HUDEP-2 (cell line): ENCODE measurements at regions not wholly inside any gene's neighbourhood (a gene's known extent, or its start where the extent isn't known, plus 50 kb on each side); places are given as distances from the start of the nearest gene placed in this dataset.

Experiments
- DNase-seq, 76 experiments: peaks; one replicate each; lab custom pipeline; 2025; ENCODE audit not compliant: unreplicated experiment in 76 of 76; lab: John Stamatoyannopoulos, UW

GRCh38 chr13:67351909-67352308 is 121.8 kb upstream of the PCDH9 start:
- no peak for DNase-seq

- DNase-seq = no peak
Observed at GRCh38 chr13:67351114-67351513, 121.0 kb upstream of the PCDH9 start.

- DNase-seq = no peak
Observed at GRCh38 chr13:67343777-67344176, 113.6 kb upstream of the PCDH9 start.

GRCh38 chr13:67341406-67341805 is 111.3 kb upstream of the PCDH9 start:
- DNase-seq = no peak

GRCh38 chr13:67330149-67330548 is 100.0 kb upstream of the PCDH9 start:
- no peak for DNase-seq

- DNase-seq = no peak
Observed at GRCh38 chr13:67328895-67329294, 98.8 kb upstream of the PCDH9 start.

- no peak for DNase-seq
Observed at GRCh38 chr13:67318860-67319259, 88.7 kb upstream of the PCDH9 start.

GRCh38 chr13:67318398-67318797 is 88.3 kb upstream of the PCDH9 start:
- DNase-seq = no peak

- no peak for DNase-seq
Observed at GRCh38 chr13:67314405-67314804, 84.3 kb upstream of the PCDH9 start.

GRCh38 chr13:67308004-67308772 is 78.1 kb upstream of the PCDH9 start:
- DNase-seq = no peak

GRCh38 chr13:67306742-67307141 is 76.6 kb upstream of the PCDH9 start:
- DNase-seq = no peak

- no peak for DNase-seq
Observed at GRCh38 chr13:67303661-67304333, 73.7 kb upstream of the PCDH9 start.

GRCh38 chr13:67299751-67300150 is 69.6 kb upstream of the PCDH9 start:
- no peak for DNase-seq

- no peak for DNase-seq
Observed at GRCh38 chr13:67299072-67299635, 69.0 kb upstream of the PCDH9 start.

GRCh38 chr13:67298297-67298696 is 68.2 kb upstream of the PCDH9 start:
- DNase-seq = no peak

- no peak for DNase-seq
Observed at GRCh38 chr13:67296511-67296910, 66.4 kb upstream of the PCDH9 start.

- DNase-seq = no peak
Observed at GRCh38 chr13:67292886-67293285, 62.8 kb upstream of the PCDH9 start.

- DNase-seq = no peak
Observed at GRCh38 chr13:67285611-67286010, 55.5 kb upstream of the PCDH9 start.

GRCh38 chr13:67283637-67284036 is 53.5 kb upstream of the PCDH9 start:
- DNase-seq = no peak

GRCh38 chr13:67281466-67281865 is 51.3 kb upstream of the PCDH9 start:
- peak in 1 of 76 experiments; percentile 2 for DNase-seq
